ENCODE measurements at regions not wholly inside any gene's neighbourhood (a gene's known extent, or its start where the extent isn't known, plus 50 kb on each side); places are given as distances from the start of the nearest gene placed in this dataset.
A peak's percentile ranks its signal among the peaks of the same experiment; 100 is the strongest.
"Not testable (repeated sequence)": the region's sequence is repeated elsewhere in the genome, so short reads cannot be mapped to it uniquely, and the experiment has no call there.

DNA sequence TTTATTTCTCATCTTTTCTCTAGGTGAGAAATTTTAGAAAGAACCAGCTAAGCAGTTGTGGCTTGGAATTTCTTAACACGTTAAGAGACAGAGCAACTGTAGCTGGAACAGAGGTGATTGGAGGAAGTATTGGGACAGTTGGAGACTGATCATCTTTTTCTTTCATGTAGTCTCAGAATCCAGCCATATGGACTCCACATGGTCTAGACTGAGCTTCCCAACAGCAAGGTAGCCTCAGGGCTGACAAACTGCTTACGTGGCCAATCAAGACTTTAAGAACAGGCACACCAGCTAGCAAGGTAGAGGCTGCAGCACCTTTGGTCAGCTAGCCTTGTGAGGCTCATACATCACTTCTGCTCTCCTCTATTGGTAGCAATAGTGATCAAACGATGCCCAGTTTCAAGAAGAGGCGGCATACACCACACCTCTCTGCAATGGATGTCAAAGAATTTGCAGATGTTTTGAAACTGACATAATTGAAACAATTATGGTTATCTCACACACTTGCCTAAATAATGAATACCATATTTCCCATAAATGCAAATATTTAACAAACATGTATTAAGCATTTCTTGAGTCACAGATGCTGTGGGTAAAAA, 590.5 kb upstream of the SLC35B3 start:
- no peak for DNase-seq
- no peak for TF ChIP-seq GATA1 (IDR thresholded peaks at IDR 0.05; ENCODE audit: low read depth, low read length)
- TF ChIP-seq POLR2A (IDR thresholded peaks at IDR 0.05; ENCODE audit: low read length): no peak

DNA sequence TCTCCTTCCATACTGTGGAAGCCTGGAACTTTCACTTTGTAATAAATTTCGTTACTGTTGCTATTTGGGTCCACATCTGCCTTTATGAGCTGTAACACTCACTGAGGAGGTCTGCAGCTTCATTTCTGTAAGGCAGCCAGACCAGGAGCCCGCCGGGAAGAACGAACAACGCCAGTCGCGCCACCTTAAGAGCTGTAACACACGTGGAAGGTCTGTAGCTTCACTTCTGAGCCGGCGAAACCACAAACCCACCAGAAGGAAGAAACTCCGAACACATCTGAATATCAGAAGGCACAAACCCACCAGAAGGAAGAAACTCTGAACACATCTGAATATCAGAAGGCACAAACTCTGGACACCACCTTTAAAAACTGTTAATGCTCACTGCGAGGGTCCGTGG, 589.9 kb upstream of the SLC35B3 start:
- no peak for DNase-seq
- no peak for TF ChIP-seq POLR2A (IDR thresholded peaks at IDR 0.05; ENCODE audit: low read length)
- TF ChIP-seq GATA1 (IDR thresholded peaks at IDR 0.05; ENCODE audit: low read depth, low read length): no peak

GRCh38 chr6:9024246-9024645, 588.9 kb upstream of the SLC35B3 start:
- not testable (repeated sequence) for DNase-seq

- DNase-seq: no peak
- TF ChIP-seq GATA1 (IDR thresholded peaks at IDR 0.05; ENCODE audit: low read depth, low read length): no peak
- TF ChIP-seq POLR2A (IDR thresholded peaks at IDR 0.05; ENCODE audit: low read length): no peak
Observed at GRCh38 chr6:9020001-9020400, 584.7 kb upstream of the SLC35B3 start.

GRCh38 chr6:9009931-9010330, 574.6 kb upstream of the SLC35B3 start:
- no peak for TF ChIP-seq POLR2A (IDR thresholded peaks at IDR 0.05; ENCODE audit: low read length)
- no peak for TF ChIP-seq GATA1 (IDR thresholded peaks at IDR 0.05; ENCODE audit: low read depth, low read length)
- no peak for DNase-seq

DNA sequence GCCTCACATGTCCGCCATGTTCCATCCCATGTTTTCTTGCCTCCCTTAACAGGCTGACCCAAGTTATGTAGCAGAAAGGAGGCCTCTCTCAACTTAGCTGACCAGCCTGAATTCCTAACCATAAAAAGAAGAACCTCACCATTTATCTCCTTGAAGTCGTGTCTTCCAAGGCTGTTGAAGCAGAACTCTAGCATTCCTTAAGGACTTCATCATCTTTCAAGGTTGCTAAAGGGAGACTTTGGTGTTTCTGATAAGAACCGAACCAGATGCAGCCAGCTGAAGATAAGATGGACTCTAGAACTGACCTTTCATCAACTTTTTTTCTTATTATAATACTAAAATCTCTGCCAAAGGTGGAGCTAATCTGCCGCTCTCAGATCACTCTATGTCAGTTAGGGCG, 571.7 kb upstream of the SLC35B3 start:
- DNase-seq: no peak
- no peak for TF ChIP-seq GATA1 (IDR thresholded peaks at IDR 0.05; ENCODE audit: low read depth, low read length)
- no peak for TF ChIP-seq POLR2A (IDR thresholded peaks at IDR 0.05; ENCODE audit: low read length)

- TF ChIP-seq POLR2A (IDR thresholded peaks at IDR 0.05; ENCODE audit: low read length) (no peak), GATA1 (IDR thresholded peaks at IDR 0.05; ENCODE audit: low read depth, low read length) (no peak)
- no peak for DNase-seq
Observed at GRCh38 chr6:9002833-9003232, 567.5 kb upstream of the SLC35B3 start.

- no peak for TF ChIP-seq GATA1 (IDR thresholded peaks at IDR 0.05; ENCODE audit: low read depth, low read length)
- DNase-seq: no peak
Observed at GRCh38 chr6:8995156-8995555, 559.8 kb upstream of the SLC35B3 start.

DNA sequence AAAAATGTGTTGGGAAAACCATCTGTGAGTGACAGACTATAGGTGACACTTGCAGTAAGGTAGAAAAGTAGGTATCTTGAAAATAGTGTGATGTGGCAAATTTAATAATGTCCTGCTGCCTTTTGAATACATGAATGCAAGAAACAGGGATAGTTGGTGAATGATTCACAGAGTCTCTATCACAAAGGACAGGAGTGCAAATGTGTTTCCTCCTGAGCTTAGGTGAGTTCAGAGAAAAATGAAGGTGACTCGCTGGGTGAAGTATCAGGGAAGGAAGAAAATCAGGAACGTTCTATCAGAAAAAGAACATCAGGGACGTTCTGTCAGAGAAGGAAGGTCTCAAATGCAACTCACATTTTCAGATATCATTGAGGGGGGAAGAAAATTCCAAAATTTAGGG, 557.8 kb upstream of the SLC35B3 start:
- TF ChIP-seq GATA1 (IDR thresholded peaks at IDR 0.05; ENCODE audit: low read depth, low read length) (no peak), POLR2A (IDR thresholded peaks at IDR 0.05; ENCODE audit: low read length) (no peak)

DNA sequence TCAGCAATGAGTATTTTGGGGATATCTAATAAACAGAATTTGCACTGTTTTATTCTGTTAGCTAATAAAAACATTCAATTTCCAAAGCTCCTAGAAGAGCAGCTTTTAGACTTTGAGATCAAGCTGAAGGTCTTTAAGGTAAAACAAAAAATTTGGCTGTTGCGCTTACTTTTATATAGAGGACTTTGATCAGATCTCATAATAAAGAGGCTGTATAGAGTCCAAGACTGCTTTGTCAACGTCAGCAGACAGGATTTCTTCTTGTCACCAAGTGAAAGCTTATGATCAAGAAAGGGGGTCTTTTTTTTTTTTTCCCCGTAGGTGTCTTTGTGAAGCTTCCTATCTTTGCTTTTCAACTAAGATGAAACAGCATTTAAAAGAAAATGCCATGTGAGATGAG, 556.5 kb upstream of the SLC35B3 start:
- TF ChIP-seq GATA1 (IDR thresholded peaks at IDR 0.05; ENCODE audit: low read depth, low read length) (no peak), POLR2A (IDR thresholded peaks at IDR 0.05; ENCODE audit: low read length) (no peak)
- DNase-seq: no peak

More for the DNA sequence above, 557.8 kb upstream of the SLC35B3 start:
- DNase-seq: no peak

DNA sequence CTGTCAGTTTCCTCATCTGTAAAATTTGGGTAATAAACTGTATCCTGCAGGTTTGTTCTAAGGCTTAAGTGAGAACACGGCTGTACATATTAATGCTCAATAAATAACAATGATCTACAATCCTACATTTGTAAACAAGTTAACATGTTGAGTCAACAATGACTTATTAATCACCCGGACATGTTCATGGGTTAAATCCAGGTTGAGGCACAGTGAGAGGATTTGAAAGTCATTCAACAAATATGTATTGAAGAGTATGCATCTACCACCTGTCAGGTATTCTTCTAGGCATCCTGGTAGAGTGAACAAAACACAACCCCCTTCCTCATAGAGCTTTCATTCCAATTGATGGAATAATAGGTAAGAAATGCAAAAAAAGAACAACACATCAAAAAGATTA, 554.7 kb upstream of the SLC35B3 start:
- TF ChIP-seq GATA1 (IDR thresholded peaks at IDR 0.05; ENCODE audit: low read depth, low read length) (no peak), POLR2A (IDR thresholded peaks at IDR 0.05; ENCODE audit: low read length) (no peak)
- no peak for DNase-seq

DNA sequence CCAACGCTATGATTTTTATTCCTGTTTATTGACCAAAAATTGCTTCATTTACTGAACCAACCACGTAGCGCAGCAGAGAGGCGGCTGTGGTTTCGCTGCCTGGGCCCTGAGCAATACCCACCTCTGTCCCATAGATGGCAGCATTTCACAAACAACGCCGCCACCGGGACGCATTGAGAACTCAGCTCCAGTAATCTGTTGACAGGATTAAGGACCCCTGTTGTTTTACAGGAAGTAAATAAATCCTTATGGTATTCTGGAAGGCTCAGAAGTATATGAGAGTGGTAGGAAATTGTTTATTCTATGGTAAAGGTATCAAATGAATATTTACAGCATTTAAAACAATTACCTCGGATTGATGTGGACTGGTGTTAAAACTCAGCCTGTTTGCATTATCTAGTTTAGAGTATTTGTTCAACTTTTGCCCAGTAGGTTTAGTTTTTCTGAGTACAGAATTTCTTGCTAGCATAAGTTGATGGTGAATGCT, 547.9 kb upstream of the SLC35B3 start:
- TF ChIP-seq POLR2A (IDR thresholded peaks at IDR 0.05; ENCODE audit: low read length) (no peak), GATA1 (IDR thresholded peaks at IDR 0.05; ENCODE audit: low read depth, low read length) (no peak)
- DNase-seq: peak; percentile 37 to 56

DNA sequence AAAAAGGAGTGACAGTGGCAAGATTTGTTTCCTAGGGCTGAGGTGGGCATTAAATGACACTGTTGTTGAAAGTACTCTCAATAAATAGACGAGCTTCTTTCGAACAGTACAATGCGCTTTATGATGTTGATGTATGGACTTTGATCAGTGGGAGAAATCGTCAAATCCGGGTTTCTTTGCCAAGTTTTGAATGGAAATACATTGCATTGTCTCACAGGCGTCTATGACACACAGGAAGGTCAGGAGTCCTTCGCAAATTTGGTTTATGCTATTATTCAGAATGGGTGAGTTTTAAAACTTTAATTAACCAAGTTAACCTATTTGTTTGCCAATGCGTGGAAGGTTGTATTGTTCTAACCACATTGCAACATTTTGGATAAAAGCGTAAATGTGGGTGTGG, 547.3 kb upstream of the SLC35B3 start:
- TF ChIP-seq GATA1 (IDR thresholded peaks at IDR 0.05; ENCODE audit: low read depth, low read length) (no peak), POLR2A (IDR thresholded peaks at IDR 0.05; ENCODE audit: low read length) (no peak)

GRCh38 chr6:8973395-8973794, 538.0 kb upstream of the SLC35B3 start:
- no peak for DNase-seq
- TF ChIP-seq POLR2A (IDR thresholded peaks at IDR 0.05; ENCODE audit: low read length) (no peak), GATA1 (IDR thresholded peaks at IDR 0.05; ENCODE audit: low read depth, low read length) (no peak)

More for the DNA sequence above, 547.3 kb upstream of the SLC35B3 start:
- no peak for DNase-seq

- no peak for DNase-seq
- no peak for TF ChIP-seq GATA1 (IDR thresholded peaks at IDR 0.05; ENCODE audit: low read depth, low read length)
- TF ChIP-seq POLR2A (IDR thresholded peaks at IDR 0.05; ENCODE audit: low read length): no peak
Observed at GRCh38 chr6:8969747-8970146, 534.4 kb upstream of the SLC35B3 start.
